HG03280 (cell line): ENCODE measurements at regions not wholly inside any gene's neighbourhood (a gene's known extent, or its start where the extent isn't known, plus 50 kb on each side); places are given as distances from the start of the nearest gene placed in this dataset.

Experiments used
- ATAC-seq: cut with Tn5 transposase; IDR thresholded peaks from one replicate; pipeline ENCODE4 v1.9.1; 2021; ENCODE audit warnings: mild to moderate bottlenecking, moderate library complexity; ENCODE audit not compliant: unreplicated experiment

DNA sequence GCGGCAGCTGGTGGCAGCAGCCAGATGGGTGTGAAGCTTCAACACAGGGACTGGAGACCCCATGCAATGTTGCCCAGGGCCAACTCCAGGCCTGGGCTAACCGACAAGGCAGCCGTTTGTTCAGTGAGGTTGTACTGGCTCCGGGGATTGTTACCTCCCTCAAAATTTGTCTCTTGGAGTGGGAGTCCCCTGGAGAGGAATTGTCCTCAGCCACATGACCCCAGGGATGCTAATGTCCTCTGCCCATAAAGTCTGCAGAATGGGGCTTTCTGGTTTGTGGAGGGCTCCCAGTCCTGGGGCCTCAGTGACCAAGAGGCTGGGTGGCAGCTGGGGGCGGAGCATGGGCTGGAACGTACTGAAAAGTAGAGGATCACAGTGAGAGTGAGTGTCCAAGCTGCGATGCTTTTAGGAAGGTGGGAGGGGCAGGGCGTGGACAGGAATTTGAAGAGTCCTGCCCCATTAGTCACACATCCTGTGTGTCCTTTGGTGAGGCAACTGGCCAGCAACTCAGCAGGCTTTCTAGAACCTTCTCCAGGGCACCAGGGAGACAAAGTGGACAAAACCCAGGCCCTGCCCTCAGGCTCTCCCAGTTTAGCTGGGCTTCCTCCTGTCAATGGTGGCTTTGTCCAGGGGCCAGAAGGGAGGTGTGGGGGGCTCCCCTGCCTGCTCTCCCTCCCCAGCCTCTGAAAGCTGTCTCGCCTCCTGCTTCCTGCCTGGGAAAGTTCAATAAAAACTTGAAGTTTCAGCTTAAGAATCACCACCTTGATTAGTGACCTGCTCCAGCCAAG is 114.0 kb downstream of the NSG2 start:
- ATAC-seq = no peak

- ATAC-seq = no peak
Observed at GRCh38 chr5:174165406-174165805, 119.9 kb downstream of the NSG2 start.

- ATAC-seq = no peak
Observed at GRCh38 chr5:174166231-174167079, 120.9 kb downstream of the NSG2 start.

DNA sequence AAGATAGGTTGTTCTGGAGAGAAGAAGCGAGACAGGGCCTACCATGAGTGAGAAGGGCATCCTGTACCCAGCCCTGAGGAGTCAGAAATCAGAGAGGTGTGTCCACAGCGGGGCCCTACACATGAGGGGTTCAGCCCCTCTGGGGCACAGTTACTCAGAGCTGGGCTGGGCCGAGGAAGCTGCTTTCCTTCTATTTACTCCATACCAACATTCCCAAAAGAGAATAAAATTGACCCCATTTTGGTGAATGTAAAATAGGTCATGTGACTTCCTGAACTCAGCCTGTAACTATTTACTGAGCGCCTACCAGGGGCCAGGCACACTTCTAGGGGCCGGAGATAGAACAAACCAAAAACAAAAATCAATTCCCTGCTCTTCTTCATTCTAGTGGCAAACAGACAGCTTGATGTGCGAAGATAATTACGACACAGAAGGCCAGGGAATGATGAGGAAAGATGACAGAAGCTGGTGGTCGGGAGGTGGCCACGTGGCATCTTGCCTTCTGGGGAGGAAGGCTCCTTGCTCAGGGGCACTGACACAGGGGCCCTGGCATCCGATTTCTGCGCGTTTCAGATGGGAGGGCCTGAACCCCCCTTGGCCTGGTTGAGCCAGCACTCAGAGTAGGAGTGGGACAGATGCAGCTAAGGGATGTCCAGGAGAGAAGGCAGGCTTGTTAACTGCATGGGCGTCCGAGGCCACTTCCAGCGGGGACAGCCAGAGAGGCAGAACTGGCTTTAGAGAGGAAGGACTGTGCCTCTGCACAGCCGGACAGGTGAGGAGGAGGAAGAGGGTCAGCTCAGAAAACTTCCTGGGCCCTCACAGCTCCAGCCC is 121.8 kb downstream of the NSG2 start:
- no peak for ATAC-seq

GRCh38 chr5:174172152-174172551 is 126.6 kb downstream of the NSG2 start:
- ATAC-seq = no peak

DNA sequence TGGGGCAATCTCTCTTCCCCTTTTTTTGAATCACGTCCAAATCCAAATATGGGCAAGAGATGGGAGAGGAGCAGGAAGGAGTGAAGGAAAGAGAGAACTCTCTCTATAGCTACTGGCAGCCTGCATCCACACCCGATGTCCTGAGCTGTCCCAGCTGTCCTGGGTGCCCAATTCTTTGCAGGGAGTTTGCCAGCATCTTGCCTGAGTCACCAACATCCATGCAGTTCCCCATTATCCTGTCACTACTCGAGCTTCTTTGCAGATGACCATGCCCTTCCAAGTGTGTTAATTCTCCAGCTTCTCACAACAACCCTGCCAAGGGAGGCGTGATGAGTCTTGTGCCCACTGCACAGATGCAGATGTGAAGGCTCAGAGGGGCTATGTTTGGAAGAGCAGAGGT is 127.1 kb downstream of the NSG2 start:
- no peak for ATAC-seq

- no peak for ATAC-seq
Observed at GRCh38 chr5:174173766-174174165, 128.3 kb downstream of the NSG2 start.

GRCh38 chr5:174175716-174176268 is 130.3 kb downstream of the NSG2 start:
- no peak for ATAC-seq

GRCh38 chr5:174176511-174176910 is 131.0 kb downstream of the NSG2 start:
- ATAC-seq = no peak

DNA sequence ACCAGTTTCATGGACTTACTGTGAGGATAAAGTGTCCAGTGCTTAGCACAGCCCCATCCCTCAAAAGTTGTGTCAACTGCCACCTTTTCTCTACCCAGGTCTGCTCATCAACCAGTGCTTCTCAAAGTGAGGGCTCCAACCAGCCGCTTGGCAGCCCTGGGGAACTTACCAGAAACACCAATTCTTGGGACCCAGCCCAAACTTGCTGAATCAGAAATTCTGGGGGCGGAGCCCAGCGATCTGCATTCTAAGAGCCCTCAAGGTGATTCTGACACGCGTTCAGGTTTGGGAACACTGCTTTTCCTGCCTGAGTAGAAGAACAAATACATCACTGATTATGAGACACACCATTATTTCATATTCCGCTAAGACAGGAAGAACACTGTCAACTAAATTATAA is 132.0 kb downstream of the NSG2 start:
- no peak for ATAC-seq

GRCh38 chr5:174177976-174178605 is 132.6 kb downstream of the NSG2 start:
- ATAC-seq = no peak

- no peak for ATAC-seq
Observed at GRCh38 chr5:174180639-174181038, 135.1 kb downstream of the NSG2 start.

DNA sequence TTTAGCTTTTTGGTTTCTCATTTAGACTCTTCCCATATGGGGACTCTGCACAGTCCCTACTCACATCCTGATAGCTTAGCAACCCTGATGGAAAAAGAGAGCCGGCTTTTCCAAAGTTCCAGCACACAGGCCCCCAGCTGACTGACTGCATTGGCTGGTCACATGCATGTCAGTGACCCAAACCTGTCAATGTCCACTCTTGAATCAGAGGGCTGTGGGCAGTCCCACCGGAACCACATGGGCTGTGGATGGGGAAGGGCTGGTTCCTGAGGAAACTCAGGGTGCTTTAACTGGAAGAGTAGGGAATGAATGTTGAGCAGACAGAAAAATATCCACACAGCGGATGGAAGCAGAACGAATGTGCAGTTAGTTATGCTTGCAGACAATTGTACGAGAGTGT is 136.6 kb downstream of the NSG2 start:
- no peak for ATAC-seq

DNA sequence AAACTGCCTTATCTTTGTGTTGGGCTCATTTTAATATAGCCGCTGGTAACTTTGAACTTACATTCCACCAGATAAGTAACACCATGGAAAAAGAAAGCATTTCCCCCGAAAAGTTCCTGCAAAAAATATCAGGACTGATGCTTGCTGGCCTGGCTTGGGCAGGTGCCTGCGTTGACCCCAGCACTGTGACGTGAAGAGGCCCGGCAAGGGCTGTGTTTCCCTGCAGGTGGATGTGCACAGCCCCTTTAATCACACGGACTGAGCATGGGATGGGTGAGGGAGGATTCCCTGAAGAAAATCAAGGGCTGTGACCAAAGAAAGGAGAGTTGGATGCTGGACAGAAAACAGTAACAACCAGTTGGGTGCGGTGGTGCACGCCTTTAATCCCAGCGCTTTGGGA is 138.2 kb downstream of the NSG2 start:
- no peak for ATAC-seq

DNA sequence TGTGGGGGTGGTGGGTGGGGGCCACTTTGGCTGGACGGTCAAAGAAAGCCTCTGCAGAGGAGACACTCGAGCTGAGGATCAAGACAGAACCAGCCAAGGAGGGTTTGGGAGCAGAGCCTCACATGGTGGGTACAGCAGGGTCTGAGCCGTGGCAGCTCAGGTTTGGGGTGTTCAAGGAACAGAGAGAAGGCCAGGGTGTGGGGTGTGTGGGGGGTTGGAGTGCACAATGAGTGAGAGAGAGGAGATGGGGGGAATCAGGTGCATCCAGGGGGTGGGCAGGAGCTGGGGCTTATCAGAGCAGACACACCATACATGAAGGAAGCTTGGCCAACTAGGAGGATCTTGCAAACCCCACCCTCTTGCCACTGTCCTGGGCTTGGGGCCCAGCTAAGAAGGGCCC is 140.0 kb downstream of the NSG2 start:
- no peak for ATAC-seq

DNA sequence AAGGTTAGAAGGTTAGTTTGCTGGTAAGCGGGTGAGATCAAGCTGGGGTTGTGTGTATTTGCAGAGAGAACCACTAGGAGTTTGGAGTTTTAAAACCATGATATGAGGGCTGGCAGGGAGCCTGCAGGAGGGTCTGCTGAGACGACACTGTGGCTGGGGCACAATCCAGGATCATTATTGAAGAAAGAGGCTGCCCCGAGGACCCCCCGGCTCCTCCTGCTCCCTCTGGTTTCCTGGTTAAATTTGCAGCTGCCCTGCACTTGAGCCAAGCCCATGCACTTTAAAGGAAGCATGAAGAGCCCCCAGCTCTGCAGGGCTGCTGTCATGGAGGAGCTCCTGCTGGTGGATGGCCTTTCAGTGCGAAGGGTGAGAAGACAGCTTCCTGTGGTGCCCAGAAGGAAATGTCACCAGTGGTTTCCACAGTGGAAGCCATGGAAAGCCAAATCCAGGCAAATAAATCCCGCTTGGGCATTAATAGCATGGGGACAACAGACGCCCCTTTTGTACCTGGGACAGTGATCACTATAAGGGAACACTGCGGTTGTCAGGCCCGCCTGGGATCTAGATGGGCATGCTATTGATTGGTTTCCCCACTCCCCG is 140.7 kb downstream of the NSG2 start:
- no peak for ATAC-seq

GRCh38 chr5:174187001-174187400 is 141.5 kb downstream of the NSG2 start:
- no peak for ATAC-seq

GRCh38 chr5:174187481-174187880 is 142.0 kb downstream of the NSG2 start:
- ATAC-seq = no peak

GRCh38 chr5:174188295-174188694 is 142.8 kb downstream of the NSG2 start:
- ATAC-seq = no peak
